Astrocyte of the spinal cord (primary cell): ENCODE measurements at regions not wholly inside any gene's neighbourhood (a gene's known extent, or its start where the extent isn't known, plus 50 kb on each side); places are given as distances from the start of the nearest gene placed in this dataset.

Experiments
- DNase-seq: peaks from one replicate; pipeline ENCODE4 v3.0.0; 2011; ENCODE audit warnings: low read depth, low spot score
- H3K4me3 ChIP-seq: 2 replicates; pipeline ENCODE4 v1.5.1; 2011; ENCODE audit warnings: low read depth, mild to moderate bottlenecking, low read length, moderate library complexity
- CTCF ChIP-seq: IDR thresholded peaks from 2 replicates; pipeline ENCODE4 v1.5.1; 2012; ENCODE audit warnings: low read depth, mild to moderate bottlenecking, low read length, inconsistent platforms
- in situ Hi-C: cut with HindIII; loops from 2 replicates; pipeline ENCODE4 v1.10.0; 2017; ENCODE audit warnings: low sequenced_read_pairs

GRCh38 chr11:107172996-107173395 is 154.7 kb upstream of the GUCY1A2 start:
- no peak for DNase-seq
- TF ChIP-seq CTCF: no peak
- in situ Hi-C loops: no loop called here
- no peak overlapping the region for H3K4me3 ChIP-seq

DNA sequence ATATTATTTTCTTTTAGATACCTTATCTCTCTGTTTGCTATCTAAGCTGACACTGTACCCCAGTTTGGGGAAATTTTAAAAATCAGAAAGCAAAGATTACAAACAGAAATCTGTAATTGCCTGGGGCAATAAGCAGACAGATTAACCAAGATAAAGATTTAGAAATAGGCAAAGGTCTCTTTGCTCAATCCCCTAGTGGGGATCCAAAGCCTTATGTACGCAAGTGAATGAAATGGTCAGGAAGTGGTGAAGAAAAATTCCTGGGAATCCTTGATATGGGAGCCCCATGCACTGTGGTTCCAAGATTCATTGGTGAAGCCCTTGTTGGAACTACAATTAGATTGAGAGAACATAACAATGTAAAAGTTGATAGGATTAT is 139.5 kb upstream of the GUCY1A2 start:
- in situ Hi-C loops: no loop called here
- H3K4me3 ChIP-seq: no peak overlapping the region
- peak; percentile 13 for DNase-seq
- no peak for TF ChIP-seq CTCF

DNA sequence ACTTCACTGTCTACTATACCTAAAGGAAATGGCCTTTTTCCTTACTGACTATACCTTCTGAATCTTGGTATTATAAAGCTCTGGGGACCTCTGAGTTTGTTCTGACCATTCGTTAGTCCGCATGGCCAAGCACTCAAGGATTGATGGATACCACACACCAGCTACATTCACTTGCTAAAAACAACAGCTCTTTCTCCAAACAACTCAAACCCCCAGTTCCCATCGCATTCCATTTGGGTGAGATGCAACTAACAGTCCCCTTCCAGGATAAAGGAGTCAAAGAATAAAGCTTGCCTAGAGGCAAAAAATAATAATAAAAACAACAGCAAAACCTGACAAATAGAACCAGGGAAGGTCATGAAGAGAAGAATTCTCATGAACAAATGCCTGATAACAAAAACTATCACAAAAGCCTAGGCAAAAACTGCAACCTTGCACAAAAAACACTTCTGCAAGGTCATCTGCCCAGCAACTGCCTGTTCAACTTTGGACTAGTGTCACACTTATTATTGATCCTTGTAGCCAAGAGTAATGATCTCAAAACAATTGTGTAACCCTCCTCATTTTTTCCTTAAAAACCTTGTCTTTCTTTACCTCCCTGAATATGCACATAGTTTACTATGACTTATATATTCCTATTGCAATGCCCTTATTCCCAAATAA is 139.0 kb upstream of the GUCY1A2 start:
- no peak overlapping the region for H3K4me3 ChIP-seq
- no peak for TF ChIP-seq CTCF
- no peak for DNase-seq
- in situ Hi-C loops: no loop called here

GRCh38 chr11:107151579-107151978 is 133.3 kb upstream of the GUCY1A2 start:
- DNase-seq: no peak
- no peak for TF ChIP-seq CTCF
- in situ Hi-C loops: no loop called here
- no peak overlapping the region for H3K4me3 ChIP-seq

- no peak overlapping the region for H3K4me3 ChIP-seq
- in situ Hi-C loops: no loop called here
- no peak for TF ChIP-seq CTCF
- DNase-seq: no peak
Measured at GRCh38 chr11:107151158-107151557, 132.9 kb upstream of the GUCY1A2 start.

DNA sequence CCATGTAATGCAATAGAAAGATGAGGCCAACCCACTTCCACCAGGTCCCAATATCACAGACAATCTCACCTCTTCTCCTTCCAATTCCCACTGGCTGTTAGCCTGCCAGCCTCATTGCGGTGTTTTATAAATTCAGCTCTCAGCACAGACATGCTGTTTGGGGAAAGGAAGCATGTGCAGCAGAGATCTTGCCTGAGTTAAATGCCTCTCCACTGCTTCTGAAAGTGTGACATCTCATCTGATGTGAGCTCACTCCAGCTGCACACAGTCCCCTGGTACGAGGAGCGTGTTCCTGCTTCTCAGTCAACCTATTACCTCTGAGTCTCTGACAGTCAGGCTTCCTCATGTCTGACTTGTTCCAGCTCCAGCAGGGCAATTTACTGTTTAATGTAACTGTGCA is 122.7 kb upstream of the GUCY1A2 start:
- no peak for DNase-seq
- no peak overlapping the region for H3K4me3 ChIP-seq
- TF ChIP-seq CTCF: no peak
- in situ Hi-C loops: no loop called here

- DNase-seq: no peak
- TF ChIP-seq CTCF: no peak
- no peak overlapping the region for H3K4me3 ChIP-seq
- in situ Hi-C loops: no loop called here
Measured at GRCh38 chr11:107139396-107139795, 121.1 kb upstream of the GUCY1A2 start.
